ENCODE measurements at regions not wholly inside any gene's neighbourhood (a gene's known extent, or its start where the extent isn't known, plus 50 kb on each side); places are given as distances from the start of the nearest gene placed in this dataset.

- DNase-seq, result no peak
- TF ChIP-seq POLR2A (IDR thresholded peaks at IDR 0.05) (no peak), CTCF (IDR thresholded peaks at IDR 0.05) (no peak)
- no peak overlapping the region for H3K4me3 ChIP-seq
- no peaks in the 10 kb centered on the region for H3K9me3 ChIP-seq (replicated peaks in 1 of 3)
- 71 to 86% (median 76%) methylated on average over 12 of the region's 12 CpGs for WGBS, 4 donors
- no peaks in the 10 kb centered on the region for H3K4me1 ChIP-seq (replicated peaks in 1 of 2)
- no peaks in the 10 kb centered on the region for H3K36me3 ChIP-seq (replicated peaks in 1 of 2)
- no peaks in the 10 kb centered on the region for H3K27me3 ChIP-seq
- H3K27ac ChIP-seq, result no peak overlapping the region
- intact Hi-C loops (cut with DNase I), result no loop called here
Measured at GRCh38 chr11:119515771-119516400, 92.9 kb upstream of the THY1 start.

GRCh38 chr11:119513806-119514170, 90.8 kb upstream of the THY1 start:
- Histone ChIP-seq H3K4me1 (replicated peaks in 1 of 2) (peaks cover 0 to 4% of the 10 kb centered on the region in 2 donors), H3K36me3 (replicated peaks in 1 of 2) (no peaks in the 10 kb centered on the region), H3K4me3 (no peak overlapping the region), H3K27ac (no peak overlapping the region), H3K27me3 (no peaks in the 10 kb centered on the region), H3K9me3 (replicated peaks in 1 of 3) (no peaks in the 10 kb centered on the region)
- no peak for DNase-seq
- WGBS, 4 donors, result 91 to 92% (median 92%) methylated on average over 4 to 5 of the region's 5 CpGs
- intact Hi-C loops (cut with DNase I), result no loop called here
- TF ChIP-seq POLR2A (IDR thresholded peaks at IDR 0.05) (no peak), CTCF (IDR thresholded peaks at IDR 0.05) (no peak)

- Histone ChIP-seq H3K9me3 (replicated peaks in 1 of 3) (no peaks in the 10 kb centered on the region), H3K27me3 (no peaks in the 10 kb centered on the region), H3K27ac (no peak overlapping the region), H3K4me1 (replicated peaks in 1 of 2) (peaks cover 0 to 4% of the 10 kb centered on the region in 2 donors), H3K4me3 (no peak overlapping the region), H3K36me3 (replicated peaks in 1 of 2) (no peaks in the 10 kb centered on the region)
- TF ChIP-seq POLR2A (IDR thresholded peaks at IDR 0.05) (no peak), CTCF (IDR thresholded peaks at IDR 0.05) (no peak)
- peak in 1 of 7 donors; percentile 35 for DNase-seq
- WGBS, 4 donors, result 56 to 71% (median 69%) methylated on average over 11 to 12 of the region's 12 CpGs
- intact Hi-C loops (cut with DNase I), result no loop called here
Measured at GRCh38 chr11:119513131-119513805, 90.3 kb upstream of the THY1 start.

GRCh38 chr11:119512369-119512768, 89.4 kb upstream of the THY1 start:
- H3K36me3 ChIP-seq (replicated peaks in 1 of 2), result no peaks in the 10 kb centered on the region
- DNase-seq, result no peak
- no peaks in the 10 kb centered on the region for H3K27me3 ChIP-seq
- H3K4me1 ChIP-seq (replicated peaks in 1 of 2), result peaks cover 0 to 4% of the 10 kb centered on the region in 2 donors
- WGBS, 4 donors, result 36 to 58% (median 46%) methylated on average over 3 of the region's 3 CpGs
- TF ChIP-seq POLR2A (IDR thresholded peaks at IDR 0.05) (no peak), CTCF (IDR thresholded peaks at IDR 0.05) (no peak)
- no peak overlapping the region for H3K4me3 ChIP-seq
- H3K9me3 ChIP-seq (replicated peaks in 1 of 3), result no peaks in the 10 kb centered on the region
- intact Hi-C loops (cut with DNase I), result no loop called here
- H3K27ac ChIP-seq, result no peak overlapping the region
